GM18951 (cell line): ENCODE measurements at regions not wholly inside any gene's neighbourhood (a gene's known extent, or its start where the extent isn't known, plus 50 kb on each side); places are given as distances from the start of the nearest gene placed in this dataset.
"Not testable (repeated sequence)": the region's sequence is repeated elsewhere in the genome, so short reads cannot be mapped to it uniquely, and the experiment has no call there.

ENCODE experiments used
- POLR2A ChIP-seq: IDR thresholded peaks from 4 replicates; pipeline ENCODE4 v1.6.1; 2011; ENCODE audit warnings: mild to moderate bottlenecking; ENCODE audit not compliant: insufficient read length, insufficient read depth; ENCODE audit errors: extremely low read depth
- in situ Hi-C: fragments of 300-500 bp; cut with MboI; formaldehyde crosslinking; loops from one replicate; pipeline ENCODE4 v1.12.0; 2022; ENCODE audit warnings: low sequenced_read_pairs, mixed read lengths, inconsistent platforms; ENCODE audit not compliant: unreplicated experiment

DNA sequence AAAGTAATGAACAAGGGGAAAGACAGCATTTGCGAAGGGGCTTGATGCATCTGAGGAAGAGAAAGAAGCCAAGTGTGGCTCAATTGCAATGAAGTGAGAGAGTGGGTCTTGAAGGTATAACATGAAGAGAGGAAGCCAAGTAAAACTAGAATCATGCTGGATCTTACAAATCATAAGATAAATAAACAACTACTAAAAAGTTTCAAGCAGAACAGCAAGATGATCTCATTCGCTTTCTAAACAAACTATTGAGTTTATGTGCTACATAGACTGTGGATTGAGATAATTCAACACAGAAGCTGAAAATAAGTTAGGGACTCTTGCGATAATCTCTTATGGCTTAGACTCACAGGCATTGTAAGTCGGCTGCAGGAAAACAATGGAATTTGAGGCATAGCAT lies 1310.5 kb upstream of the NRXN1 start:
- in situ Hi-C loops: no loop called here
- no peak for TF ChIP-seq POLR2A

DNA sequence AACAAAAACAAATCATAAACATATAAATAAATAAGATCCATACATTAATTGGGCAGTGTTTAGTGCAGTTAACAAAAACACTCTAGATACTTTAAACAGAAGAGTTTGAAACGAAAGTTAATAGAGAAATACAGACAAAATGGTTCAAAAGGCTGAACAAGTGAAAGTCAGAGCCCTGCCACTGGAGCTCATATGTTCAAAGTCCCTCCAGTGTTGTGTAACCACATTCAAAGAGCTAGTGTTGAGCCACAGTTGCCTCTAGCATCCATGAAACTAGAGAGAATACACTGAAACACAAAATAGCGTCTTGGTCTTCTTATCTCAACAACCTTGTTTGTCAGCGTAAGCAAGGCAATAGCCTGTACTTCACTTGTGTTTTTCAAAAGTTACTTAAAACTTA lies 1309.8 kb upstream of the NRXN1 start:
- in situ Hi-C loops: no loop called here
- TF ChIP-seq POLR2A: no peak

DNA sequence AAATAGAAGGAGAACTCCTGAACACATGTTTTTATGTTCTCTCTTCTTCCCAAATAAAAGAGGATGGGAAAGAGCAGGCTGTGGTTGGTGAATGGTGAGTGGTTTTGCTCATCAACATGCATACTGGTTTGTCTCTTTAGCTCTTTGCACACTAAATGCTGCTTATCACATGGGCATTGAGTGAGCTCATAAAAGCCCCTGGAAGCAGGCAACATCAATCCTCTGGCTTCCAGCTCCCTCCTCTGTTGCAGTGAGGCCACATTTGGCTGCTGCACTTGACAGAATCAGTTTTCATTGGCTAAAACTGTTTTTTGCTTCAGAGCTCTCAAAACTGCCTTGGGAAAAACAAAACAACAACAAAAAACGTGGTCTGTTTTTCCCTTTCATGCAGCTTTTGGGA lies 1308.2 kb upstream of the NRXN1 start:
- in situ Hi-C loops: no loop called here
- no peak for TF ChIP-seq POLR2A

DNA sequence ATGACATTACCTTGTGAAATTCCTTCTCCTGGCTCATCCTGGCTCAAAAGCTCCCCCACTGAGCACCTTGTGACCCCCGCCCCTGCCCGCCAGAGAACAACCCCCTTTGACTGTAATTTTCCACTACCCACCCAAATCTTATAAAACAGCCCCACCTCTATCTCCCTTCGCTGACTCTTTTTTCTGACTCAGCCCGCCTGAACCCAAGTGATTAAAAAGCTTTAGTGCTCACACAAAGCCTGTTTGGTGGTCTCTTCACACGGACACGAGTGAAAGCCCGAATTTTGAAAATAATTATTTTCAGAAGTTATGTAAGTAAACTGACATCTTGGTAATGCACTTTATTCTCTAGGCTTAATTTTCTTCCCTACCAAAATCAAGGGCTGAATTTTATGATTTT lies 1305.9 kb upstream of the NRXN1 start:
- in situ Hi-C loops: not testable (repeated sequence)

DNA sequence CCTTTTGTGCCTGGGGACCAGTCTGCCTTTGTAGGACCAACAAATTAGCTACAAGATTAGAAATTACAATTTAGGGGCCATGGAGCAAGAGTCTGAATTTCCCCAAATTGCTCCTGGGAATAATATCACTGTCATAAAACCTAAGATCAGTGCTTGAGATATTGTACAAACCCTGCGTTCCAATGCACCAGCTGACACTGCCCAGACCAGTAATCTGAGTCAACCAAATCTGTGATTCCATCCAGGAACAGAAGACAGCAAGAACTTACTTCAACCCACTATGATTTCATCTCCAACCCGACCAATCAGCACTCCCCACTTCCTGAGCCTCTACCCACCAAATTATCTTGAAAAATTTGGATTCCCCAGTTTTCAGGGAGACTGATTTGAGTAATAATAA lies 1305.0 kb upstream of the NRXN1 start:
- no peak for TF ChIP-seq POLR2A
- in situ Hi-C loops: no loop called here

DNA sequence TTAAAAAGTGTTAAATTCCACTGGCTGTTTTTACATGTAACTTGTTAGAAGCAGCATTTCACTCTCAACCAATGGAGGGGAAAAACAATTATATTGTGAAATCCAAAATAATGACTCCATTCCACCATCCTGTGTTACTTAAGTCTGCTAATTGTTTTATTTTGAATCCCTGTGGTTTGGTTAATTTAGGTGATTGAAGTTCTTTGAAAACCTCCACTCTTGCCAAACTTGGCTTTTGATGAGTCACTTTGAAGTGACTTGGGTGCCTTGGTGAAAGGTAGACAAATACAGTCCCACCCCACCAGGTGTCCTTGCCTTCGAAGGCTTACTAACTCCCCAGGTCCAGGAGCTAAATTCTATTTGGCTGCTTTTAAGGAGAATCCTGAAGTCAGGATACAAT lies 1303.8 kb upstream of the NRXN1 start:
- in situ Hi-C loops: no loop called here
- TF ChIP-seq POLR2A: no peak

DNA sequence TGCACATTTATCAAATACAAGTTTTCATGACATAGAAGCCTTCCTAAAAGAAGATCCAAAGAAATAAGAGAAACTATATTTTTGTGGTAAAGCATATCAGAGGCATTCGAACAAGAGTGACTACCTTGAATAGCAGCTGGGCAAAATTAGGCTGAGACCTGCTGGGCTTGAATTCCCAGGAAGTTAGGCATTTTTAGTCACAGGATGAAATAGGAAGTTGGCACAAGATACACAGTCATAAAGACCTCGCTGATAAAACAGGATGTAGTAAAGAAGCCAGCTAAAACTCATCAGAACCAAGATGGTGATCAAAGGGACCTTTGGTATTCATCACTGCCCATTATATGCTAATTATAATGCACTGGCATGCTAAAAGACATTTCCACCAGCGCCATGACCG lies 1302.3 kb upstream of the NRXN1 start:
- in situ Hi-C loops: no loop called here
- no peak for TF ChIP-seq POLR2A

DNA sequence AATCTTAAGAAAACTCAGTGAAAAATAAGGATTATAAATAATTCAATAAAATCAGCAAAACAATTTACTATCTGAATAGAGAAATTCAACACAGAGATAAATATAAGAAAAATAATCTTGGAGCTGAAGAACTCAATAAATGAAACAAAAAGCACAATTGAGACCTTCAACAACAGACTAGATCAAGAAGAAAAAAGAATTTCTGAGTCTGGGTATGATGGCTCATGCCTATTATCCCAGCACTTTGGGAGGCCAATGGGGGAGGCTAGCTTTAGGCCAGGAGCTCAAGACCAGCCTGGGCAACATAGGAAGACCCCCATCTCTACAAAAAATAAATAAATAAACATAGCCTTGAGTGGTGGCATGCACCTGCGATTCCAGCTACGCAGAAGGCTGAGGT lies 1295.7 kb upstream of the NRXN1 start:
- in situ Hi-C loops: no loop called here

DNA sequence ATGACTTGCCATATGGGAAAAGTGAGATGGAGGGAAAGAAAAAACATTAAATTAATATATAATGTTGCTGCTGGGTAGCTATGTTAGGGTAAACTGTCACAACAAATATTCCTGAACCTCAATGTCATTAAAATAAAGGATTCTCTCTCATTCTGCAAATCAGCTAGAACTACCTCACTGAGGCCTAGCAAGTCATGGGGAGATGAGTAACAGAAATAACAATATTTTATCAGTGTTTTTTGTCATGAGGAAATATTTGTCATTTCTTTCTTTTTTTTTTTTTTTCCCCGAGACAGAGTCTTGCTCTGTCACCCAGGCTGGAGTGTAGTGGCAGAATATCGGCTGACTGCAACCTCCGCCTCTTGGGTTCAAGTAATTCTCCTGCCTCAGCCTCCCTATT lies 1282.3 kb upstream of the NRXN1 start:
- no peak for TF ChIP-seq POLR2A
- in situ Hi-C loops: no loop called here

More for the DNA sequence above, 1295.7 kb upstream of the NRXN1 start:
- no peak for TF ChIP-seq POLR2A

DNA sequence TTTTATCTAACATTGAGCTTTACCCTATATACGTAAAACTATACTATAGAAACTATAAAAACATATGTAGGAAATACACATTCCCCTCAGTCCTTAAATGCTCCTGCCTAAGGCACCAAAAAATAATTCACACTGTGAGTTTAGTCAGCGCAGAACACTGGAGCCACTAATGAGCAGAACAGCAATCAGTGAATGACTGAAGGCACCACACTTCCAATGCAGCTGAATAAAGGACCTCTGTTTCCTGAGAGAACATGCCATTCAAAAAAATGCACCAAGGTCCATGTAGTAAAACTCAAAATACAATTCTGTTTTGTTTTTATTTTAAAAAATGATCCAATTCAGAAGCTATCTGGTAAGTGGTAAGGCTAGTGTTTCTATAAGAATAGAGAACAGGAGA lies 1280.6 kb upstream of the NRXN1 start:
- in situ Hi-C loops: no loop called here
- TF ChIP-seq POLR2A: no peak

DNA sequence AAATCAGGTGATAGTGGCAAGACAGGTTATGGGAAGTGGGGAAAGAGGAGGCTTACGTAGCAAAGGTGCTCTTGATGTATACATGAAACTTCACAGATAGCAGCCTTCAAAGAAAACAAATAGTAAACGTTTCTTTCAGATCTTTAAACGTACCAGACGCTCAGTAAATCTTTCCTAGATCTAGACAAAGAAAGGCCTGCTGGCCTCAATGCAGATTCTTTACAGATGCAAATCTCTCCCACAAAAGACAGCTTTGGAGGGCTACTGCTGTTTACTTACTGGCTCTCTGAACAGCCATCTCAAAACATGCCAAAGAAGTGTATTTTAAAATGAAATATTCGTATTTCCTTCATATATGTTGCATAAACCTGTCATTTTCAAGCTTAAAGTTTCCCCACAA lies 1279.9 kb upstream of the NRXN1 start:
- TF ChIP-seq POLR2A: no peak
- in situ Hi-C loops: no loop called here

DNA sequence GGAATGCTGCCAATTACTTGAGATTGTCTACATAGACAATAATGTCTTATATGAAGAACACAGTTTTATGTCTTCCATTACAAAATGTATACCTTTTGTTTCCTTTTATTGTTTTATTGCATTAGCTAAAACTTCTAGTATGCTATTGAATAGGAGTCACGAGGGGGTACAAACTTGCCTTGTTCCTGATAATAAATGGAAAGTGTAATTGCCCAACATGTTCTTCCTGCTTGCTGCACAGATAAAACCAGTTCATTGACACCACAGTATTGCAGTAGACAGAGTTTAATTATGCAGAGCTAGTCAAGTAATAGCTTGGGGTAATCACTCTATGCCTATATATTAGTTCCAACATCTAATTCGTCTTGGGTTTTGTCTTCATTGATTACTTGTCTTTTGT lies 1276.2 kb upstream of the NRXN1 start:
- no peak for TF ChIP-seq POLR2A
- in situ Hi-C loops: no loop called here

DNA sequence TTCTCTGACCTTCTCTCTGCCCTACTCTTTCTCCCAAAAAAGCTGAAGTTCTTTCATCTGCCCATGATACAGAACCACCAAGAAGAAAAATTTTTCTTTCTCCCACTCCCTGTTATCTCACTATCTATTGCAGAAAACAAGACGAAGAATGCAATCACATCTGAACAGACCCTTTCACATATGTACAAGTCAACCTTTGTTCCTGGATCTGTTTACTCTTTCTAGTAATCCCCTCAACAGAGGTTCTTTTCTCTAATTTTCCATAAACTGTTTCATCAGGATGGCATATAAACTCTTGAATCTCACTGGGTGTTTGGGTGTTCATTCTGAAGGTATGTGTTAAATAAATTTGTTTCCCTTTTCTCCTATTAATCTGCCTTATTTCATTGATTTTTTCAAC lies 1262.7 kb upstream of the NRXN1 start:
- in situ Hi-C loops: no loop called here
- TF ChIP-seq POLR2A: no peak

DNA sequence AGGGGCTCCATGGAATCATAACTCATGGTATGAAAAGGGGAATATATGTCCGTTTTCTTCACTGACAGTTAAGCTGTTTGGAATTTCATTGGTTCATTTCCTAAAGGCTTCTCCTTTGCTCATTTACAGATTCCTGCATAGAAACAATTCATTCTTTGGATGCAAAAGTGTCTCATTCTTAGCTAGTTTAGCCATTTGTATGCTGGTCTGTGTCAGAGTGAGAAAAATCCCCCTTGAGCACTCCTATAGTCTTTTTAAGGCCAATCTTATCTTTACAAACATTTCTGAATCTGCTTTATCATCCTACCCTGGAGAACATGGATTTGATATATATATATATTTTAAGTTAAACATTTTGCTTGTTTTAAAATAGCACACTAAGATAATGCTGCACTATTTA lies 1260.9 kb upstream of the NRXN1 start:
- no peak for TF ChIP-seq POLR2A
- in situ Hi-C loops: no loop called here

DNA sequence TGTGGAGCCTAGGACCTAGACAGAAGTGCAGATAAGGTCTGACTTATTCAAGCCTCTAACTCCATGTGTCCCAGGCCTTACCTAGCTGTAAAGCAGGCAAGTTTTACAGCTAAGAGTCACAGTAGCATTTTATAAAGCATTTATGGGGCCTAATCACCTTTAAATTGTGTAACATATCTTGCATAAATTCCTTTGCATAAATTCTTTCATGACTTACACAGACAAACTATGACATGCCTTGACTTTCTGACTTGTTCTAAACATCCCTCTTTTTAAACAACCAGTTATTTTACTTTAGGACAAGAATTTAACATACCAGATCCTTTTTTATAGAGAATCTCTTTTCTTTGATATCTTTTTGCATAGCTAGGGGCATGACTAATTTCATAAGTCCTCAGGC lies 1257.8 kb upstream of the NRXN1 start:
- in situ Hi-C loops: no loop called here
- TF ChIP-seq POLR2A: no peak

DNA sequence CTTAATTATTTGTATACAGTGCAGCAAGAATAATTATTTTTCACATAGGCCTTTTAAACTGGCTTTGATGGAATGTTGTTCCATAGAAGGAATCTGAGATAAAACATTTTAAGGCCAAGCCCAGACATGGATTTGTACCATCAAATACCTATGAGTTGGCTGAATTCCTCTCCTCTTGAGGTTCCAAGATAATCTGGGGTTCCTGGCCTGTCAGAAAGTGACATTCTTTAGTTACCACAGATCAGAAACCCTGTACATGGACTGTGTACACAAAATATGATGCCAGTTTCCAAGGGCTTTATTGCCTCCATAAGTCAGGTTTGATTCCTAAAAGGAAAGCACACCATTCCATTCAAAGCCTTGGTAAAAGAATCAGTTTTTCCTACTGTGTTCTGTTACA lies 1256.7 kb upstream of the NRXN1 start:
- in situ Hi-C loops: no loop called here
- no peak for TF ChIP-seq POLR2A
